ENCODE measurements at regions not wholly inside any gene's neighbourhood (a gene's known extent, or its start where the extent isn't known, plus 50 kb on each side); places are given as distances from the start of the nearest gene placed in this dataset.
"Not testable (repeated sequence)": the region's sequence is repeated elsewhere in the genome, so short reads cannot be mapped to it uniquely, and the experiment has no call there.

DNA sequence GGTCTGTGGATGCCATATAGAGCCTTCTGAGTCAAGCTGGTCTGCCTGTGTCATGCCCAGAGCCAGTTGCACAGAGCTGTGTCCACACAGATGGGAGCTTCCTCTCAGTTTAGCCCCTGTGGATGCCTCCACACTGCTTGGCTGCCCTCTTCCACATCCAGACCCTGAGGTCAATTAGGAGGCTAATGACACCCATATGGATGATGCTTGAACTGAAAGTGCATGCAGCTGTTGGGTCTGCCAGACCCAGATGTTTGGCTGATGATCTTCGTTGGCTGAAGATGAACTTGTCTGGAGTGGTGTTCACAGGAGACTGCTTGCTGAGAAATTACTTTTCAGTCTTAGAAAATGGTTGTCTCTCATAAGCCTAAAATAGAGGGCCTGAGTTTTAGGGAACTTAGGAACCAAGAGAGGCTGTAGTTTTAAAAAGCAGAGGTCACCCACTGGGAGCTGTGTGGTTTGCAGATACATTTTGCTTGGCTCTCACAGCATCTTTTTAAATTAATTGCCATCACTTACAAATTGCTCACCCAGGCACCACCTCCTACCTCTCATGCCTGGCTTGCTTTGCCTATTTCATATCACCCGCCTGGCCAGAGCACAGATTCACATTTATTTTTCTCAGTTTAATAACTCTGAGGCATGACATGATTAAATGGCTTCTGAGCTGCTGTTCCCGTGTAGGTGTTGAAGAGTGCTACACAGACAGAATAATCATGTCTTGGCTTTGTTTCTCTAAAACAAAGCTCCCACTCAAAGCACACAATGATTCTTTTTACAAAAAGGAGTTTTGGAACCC lies 176.1 kb downstream of the MINAR1 start:
- DNase-seq: no peak

DNA sequence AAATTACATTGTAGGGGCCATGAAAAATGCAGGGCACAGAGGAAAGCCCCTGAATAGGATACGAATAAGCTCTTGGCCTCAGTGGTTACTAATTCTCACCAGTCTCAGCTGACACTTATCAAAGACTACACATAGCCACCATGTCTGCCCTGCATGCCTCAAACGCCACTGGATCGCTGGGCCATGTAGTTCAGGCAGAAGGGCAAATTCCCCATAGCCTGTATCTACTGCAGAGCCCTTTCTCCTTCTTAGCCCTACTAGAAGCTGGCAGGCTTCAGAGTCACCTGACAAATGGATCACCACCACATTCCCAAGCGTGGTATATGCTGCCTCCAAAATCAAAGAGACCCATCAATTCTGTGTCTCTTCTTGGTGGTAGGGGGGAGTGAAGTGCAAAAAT lies 177.4 kb downstream of the MINAR1 start:
- DNase-seq: no peak

DNA sequence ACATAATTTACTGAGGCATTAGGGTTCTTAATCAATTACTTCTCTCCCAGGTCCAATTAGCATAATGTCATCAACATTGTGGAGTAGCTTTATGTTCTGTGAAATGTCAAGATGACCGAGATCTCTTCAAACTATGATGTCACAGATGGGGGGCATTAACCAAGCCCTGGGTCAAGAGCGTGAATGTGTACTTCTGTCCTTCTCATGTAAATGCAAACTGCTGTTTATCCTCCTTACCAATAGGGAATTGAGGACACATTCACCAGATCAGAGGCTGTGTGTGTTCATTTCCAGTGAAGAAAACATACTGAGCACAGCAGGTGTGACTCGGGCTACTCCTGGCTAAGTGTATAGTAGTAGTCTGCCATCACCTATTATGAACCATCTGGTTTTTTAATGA lies 177.9 kb downstream of the MINAR1 start:
- no peak for DNase-seq

DNA sequence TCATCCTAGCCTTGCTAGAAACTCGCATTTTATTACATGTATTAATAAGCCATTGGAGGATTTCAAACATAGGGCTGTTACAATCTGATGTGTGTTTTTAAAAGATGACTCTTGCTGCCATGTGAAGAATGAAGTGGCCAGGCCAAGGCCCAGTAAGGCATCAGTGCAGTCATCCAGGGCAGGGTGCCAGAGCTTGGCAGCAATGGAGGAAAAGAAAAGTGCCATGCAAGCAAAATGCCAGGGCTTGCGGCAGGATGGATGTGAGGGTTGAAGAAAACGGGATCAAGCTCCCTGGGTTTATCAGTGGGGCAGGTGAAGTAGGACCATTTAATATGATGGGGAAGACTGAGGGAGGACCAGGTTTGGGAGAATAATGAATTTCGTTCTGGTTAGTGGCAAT lies 183.6 kb downstream of the MINAR1 start:
- no peak for DNase-seq

DNA sequence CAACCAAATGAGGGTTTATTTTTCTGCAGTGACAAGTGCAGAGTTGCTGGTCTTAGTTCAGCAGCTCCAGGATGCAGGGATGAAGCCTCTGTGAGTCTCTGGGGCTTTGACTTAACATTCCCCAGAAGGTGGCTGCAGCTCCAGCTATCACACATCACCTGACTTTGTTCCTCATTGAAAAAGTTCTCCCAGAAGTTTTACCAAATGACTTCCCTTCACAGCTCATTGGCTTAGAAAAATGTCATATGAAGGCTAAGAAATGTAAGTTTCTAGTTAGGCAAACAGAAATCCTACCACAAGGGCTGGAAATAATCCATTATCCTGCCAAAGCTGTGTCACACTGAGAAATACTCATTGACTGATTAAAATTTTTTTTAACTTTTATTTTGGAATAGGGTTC lies 184.9 kb downstream of the MINAR1 start:
- no peak for DNase-seq

DNA sequence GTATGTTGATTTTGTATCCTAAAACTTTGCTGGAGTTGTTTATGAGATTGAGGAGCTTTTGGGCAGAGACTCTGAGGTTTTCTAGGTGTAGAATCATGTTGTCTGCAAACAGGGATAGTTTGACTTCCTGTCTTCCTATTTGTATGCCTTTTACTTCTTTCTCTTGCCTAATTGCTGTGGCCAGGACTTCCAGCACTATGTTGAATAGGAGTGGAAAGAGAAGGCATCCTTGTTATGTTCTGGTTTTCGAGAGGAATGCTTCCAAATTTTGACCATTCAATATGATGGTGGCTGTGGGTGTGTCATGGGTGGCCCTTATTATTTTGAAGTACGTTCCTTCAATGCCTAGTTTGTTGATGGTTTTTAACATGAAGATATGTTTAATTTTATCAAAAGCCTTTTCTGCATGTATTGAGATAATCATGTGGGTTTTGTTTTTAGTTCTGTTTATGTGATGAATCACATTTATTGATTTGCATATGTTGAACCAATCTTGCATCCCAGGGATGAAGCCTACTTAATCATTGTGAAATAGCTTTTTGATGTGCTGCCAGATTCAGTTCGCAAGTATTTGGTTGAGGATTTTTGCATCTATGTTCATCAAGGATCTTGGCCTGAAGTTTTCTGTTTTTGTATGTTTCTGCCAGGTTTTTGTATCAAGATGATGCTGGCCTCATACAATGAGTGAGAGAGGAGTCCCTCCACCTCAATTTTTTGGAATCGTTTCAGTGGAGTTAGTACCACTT lies 188.1 kb downstream of the MINAR1 start:
- no peak for DNase-seq

DNA sequence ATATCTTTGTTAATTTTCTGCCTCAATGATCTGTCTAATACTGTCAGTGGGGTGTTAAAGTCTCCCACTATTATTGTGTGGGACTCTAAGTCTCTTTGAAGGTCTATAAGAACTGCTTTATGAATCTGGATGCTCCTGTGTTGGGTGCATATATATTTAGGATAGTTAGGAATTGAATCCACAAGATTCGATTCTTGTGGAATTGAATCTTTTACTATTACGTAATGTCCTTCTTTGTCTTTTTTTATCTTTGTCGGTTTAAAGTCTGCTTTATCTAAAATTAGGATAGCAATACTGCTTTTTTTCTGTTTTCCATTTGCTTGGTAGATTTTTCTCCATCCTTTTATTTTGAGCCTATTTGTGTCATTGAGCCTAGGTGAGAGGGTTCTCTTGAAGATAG lies 189.7 kb downstream of the MINAR1 start:
- DNase-seq: not testable (repeated sequence)

DNA sequence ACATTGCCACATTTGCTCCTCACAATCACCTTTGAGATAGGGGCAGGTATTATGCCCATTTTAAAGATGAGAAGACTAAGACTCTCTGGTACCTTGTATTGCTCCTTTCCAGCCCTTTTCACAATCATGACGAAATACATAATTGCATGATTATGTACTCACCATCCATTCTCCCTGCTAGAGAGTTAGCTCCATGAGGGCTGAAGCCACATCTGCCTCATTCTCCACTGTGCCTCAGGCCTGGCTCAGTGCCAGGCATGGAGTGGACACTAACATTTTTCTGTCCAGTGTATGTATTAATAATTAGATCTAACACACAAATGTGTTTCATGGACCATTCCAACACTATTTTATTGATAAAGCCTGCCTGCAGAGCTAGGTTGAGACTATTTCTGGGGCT lies 191.4 kb downstream of the MINAR1 start:
- DNase-seq: no peak

DNA sequence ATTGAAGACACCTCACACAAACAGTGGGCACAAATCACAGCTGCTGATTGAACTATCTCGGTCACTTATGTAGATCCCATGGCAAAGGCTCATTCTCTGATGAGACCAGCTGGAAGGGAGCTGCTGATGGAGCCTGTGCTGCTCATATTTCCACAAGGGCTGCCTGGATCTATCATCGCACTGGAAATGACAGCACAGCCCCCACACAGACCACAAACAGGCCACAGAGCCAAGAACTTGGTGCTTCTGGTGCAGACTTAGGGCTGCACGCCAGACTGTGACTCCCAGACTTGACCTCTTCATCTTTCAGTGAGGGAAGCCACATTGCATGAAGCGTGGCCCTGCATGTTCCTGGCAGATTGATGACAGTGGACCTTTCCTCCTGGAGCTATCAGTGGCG lies 197.6 kb downstream of the MINAR1 start:
- DNase-seq: no peak

DNA sequence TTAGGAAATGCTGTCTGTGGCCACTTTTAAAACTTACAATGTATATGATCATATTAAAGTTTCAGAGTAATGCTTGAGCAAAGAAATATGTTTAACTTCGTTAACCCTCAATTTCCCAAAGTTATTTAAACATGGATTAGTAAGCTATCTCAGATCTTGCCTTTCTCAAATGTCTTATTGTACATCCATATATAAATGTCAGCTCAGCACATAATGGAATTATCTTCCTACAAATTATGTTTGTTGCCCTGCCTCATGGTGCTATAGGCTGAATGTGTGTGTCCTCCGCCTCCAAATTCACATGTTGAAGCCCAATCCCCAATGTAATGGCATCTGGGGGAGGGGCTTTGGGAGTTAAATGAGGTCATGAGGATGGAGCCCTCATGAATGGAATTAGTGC lies 200.3 kb downstream of the MINAR1 start:
- no peak for DNase-seq

DNA sequence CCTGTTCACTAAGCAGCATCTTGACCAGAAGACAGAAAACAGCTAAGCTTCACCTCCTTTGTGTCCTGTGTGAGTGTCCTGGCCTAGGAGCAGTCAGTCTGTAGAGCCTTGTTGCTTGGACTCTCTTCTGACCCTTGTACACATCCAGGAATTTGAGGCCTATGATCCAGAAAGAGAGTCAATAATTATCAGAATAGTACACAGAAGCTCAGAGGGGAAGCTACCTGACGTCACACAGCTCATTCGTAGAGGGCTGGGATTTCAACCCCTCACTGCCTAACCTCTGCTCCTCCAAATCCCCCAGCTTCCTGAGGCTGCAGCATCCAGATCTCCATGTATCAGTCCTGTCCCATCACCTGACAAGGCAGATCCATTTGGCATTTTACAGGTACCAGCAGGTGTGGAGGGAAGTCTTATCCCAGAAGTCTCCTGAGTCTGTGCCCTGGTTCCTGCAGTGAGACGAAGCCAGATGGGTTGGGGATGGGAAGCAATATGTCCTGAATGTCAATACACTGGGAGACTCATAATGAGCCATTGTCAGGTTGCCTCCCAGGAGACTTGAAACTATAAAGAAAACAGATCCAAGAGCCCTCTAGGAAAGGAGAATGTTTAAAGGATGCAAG lies 203.1 kb downstream of the MINAR1 start:
- DNase-seq: no peak

DNA sequence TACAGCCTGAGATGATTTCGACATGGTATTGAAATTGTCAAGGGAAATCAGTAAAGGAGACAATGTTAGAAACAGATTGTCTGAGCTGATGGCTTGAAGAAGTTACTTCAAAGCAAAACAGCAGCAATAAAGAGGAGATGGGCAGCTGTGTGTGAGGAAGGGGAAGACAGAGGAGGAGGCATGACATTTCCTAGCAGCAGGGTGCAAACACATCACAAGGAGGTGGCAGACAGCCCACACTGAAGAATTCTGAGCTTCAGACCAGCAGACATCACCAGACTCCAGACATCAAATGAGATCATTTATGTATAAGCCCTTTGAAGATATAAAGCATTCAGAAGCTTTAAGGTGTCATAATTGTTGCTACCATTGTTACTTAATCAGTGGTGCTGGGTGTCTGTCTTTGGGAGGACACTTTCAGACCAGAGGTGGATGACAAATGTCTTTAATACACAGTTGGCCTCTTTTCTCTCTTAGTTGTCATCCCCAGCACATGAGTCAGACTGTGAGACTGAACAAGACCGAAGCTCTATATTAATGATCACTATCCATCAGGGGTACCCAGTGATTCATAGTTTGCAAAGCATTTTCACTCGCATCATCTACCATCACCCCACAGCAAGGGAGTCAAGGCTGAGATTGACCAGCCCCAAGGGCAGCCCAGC lies 203.9 kb downstream of the MINAR1 start:
- DNase-seq: no peak

DNA sequence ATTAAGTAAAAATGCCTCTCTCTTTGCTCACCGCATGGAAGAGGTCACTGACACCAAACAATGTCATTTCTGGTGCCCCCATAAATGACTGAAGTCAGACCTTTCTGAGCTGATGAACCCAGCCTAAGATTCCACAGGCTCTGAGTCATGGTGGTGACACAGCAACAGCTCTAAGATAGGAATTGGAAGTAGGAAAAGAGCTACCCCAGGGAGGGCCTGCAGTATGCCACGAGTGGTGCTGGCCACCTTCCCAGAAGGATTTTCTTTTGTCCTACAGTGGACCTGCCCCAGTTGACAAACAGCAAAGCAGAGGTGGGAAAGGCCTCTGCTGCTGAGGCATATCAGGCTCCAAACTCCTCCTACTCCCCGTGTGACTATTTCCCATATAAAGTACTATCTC lies 208.1 kb downstream of the MINAR1 start:
- no peak for DNase-seq

DNA sequence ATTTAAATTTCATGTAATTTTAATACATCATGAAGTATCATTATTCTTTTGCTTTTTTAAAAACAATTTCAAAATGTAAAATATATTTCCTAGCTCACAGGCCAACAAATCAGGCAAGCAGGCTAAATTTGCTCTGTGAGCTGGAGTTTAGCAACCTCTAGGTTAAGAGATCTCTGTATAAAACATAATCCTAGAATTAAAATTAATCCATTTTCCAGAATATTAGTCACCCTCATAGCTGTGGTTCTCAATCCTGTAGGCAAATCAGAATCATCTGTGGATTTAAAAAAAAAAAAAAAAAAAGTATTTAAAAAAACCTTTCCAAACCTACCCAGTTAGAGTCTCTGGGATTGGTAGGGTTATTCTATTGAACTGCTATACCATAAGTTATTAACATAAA lies 209.7 kb downstream of the MINAR1 start:
- DNase-seq: no peak

DNA sequence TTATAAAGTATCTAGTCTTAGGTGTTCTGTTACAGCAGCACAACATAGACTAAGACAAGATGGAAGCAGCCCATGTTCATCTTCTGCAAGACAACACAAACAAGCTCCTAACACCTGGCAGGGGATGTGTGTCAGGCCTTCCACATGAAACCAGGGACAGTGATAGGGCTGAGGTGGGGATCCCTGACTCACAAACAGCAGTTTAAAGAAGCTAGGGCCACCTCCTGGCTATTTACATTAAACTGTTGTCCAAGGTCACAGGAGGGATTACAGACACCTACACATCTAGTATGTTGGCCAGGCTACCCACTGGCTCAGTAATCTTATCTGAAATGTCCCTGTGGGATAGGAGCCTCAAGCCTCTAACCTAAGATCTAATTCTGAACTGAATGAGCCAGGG lies 211.3 kb downstream of the MINAR1 start:
- DNase-seq: no peak

DNA sequence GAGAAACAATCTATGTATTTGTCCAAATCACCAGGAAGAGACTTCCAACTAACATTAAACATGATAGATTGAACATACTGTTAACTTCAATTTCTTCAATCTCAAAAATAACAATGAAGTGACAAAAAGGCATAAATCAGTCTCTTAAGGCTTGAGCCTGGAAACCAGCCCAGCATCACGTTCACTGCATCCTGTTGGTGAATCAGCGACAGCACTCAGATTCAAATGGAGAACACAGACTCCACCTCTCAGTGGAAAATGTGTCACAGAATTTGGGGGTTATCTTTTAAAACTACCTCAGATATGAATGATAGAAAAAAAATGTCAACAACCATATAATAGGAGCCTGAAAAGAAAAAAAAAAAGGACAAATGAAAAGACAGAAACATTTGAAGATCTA lies 212.0 kb downstream of the MINAR1 start:
- no peak for DNase-seq

DNA sequence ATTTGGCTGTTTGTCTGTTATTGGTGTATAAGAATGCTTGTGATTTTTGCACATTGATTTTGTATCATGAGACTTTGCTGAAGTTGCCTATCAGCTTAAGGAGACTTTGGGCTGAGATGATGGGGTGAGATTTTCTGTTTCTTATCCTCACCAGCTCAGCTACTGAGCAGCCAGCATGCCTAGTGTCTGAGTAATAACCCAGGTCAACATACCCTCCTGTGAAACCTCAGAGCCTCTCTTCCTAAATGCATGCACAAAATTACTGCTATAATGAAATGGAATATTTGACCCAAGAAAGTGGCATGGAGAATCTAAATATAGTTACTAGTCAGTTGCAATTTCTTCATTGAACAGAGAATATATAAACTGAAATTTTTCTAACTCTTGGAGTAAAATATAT lies 220.8 kb downstream of the MINAR1 start:
- not testable (repeated sequence) for DNase-seq

DNA sequence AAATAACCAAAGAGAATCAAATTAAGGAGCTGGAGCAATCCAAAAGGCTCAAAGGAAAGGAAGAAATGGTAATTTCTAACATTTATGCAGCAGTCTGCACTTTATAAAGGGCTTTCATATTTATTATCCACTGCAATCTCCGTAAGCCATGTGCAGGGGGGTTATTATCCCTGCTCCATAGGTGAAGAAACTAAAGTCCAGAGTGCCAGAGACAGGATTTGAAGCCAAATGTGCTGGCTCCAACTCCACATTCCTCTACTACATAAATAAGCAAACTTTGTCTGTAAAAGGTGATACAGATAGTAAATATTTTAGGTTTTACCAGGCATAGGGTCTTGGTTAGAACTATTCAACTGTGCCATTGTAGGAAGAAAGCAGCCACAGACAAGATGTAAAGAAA lies 221.4 kb downstream of the MINAR1 start:
- no peak for DNase-seq

DNA sequence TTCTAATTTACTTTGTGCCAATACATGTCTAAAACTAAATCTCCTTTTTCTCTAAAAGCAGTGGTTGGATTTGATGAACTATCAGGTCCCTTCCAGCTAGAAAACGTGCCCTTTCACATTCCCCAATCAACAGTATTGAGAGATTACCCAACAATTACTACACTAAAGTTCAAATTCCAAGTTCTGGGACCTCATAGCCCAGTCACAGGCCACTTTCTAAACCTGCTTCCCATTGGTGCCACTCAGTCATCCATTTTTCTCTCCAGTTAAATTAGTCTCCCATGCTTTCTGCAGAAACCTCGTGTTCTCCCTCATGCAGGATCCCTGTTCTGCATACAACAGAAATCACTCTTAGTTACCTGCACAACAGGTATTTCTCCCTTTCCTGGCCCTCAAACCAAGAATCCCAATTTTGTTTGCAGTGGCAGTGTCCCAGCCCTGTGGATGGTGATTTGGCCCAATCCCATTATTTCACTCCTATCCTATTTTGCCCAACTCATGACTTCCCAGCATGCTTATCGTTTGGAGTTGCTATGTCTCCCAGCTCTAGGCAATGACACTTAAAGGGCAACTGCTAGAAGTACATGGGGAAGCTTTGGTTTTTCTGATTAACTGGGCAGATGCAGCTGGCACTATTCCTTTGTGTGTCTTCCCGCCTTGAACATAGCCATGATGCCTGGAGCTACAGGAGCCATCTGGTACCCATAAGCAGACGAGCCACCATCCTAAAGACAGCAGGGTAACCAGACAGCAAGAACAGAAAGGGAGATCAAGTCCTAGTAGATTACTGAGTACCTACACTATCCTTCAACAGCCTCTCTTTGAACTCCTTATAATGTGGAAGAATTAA lies 224.2 kb downstream of the MINAR1 start:
- no peak for DNase-seq

DNA sequence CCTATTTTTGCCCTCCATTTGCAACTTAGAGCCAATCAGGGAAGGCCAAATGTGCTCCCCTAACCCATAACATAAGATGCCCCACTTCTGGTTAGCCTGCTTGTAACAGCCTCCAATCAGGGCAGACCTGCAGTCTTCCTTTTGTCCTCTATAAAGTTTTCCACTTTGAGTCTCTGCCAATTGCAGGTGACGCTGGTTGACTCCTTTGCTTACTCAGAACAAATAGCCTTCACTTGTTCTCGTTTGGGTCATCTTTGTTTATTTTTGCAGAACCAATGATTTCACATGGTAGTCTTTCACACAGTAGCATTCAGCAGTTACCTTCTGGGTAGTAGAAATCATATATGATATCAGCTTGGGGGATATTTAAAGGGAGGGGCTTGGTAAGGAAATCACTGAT lies 225.6 kb downstream of the MINAR1 start:
- no peak for DNase-seq

DNA sequence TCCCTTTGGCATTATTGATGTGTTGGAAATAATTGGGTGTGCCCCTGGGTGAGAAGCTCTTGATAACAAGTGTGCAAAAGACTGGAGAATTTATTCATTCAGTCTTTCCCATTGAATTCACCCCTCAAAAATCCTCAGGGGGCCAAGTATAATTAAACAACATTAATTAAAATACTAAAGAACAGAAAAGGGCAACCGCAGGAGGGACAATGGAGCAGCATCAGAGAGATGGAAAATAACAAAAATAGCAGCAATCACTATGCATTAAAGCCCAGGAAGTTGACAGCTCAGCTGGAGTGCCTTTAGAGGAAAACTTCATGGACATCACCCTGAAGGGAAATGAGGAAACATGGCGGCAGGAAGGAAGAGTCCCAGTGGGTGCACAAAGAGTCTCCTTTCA lies 227.6 kb downstream of the MINAR1 start:
- DNase-seq: no peak

DNA sequence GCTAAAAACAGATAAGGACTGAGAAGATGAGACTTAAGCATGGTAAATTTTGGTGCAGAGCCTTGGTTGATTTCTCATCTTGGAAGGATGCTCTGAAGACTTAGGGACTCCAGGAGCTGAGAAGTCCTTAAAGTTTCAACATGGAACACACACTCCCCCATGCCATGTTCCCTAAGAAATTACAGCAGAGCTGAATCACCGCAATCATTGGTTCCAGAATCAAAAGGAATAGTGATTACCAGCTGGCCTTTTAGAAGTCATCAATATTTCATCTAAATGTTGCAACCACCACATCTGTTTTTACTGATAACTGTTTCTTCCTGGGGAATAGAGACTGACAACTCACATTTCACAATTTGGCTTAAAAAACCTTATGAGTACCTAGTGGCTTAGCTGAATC lies 229.3 kb downstream of the MINAR1 start:
- no peak for DNase-seq
